Breast epithelium (tissue), 4 donors: ENCODE measurements at regions not wholly inside any gene's neighbourhood (a gene's known extent, or its start where the extent isn't known, plus 50 kb on each side); places are given as distances from the start of the nearest gene placed in this dataset.

Source experiments
- DNase-seq, 2 donors: peaks; one replicate each; pipeline ENCODE4 v3.0.0-alpha.2; 2019; ENCODE audit warnings: low spot score in 2 of 2
- H3K27ac ChIP-seq, 2 donors: fragments of 200-600 bp; sonication (generic) in 1 of 2; one replicate each; pipeline ENCODE4 v1.5.1; 2016 to 2019; ENCODE audit warnings: mild to moderate bottlenecking in 1 of 2
- H3K27me3 ChIP-seq, 2 donors: fragments of 200-600 bp; sonication (generic) in 1 of 2; one replicate each; pipeline versions ENCODE4 v1.5.1 to v1.6.0; 2017 to 2019; ENCODE audit warnings: control low read depth in 1 of 2, mild to moderate bottlenecking in 1 of 2
- H3K36me3 ChIP-seq: fragments of 200-600 bp; one replicate; pipeline ENCODE4 v1.5.1; 2019
- H3K4me1 ChIP-seq, 2 donors: fragments of 200-600 bp; sonication (generic); one replicate each; pipeline ENCODE4 v1.5.1; 2016 to 2019; ENCODE audit warnings: control low read depth in 1 of 2
- H3K4me3 ChIP-seq, 3 donors: fragments of 200-600 bp; sonication (generic); 1 replicate in 2 of 3; 2 replicates in 1 of 3; pipeline ENCODE4 v1.5.1; 2016 to 2019; ENCODE audit warnings: mild to moderate bottlenecking in 3 of 3, moderate library complexity in 2 of 3
- H3K9me3 ChIP-seq, 2 donors: fragments of 200-600 bp; sonication (generic) in 1 of 2; one replicate each; pipeline ENCODE4 v1.5.1; 2016 to 2019; ENCODE audit warnings: control low read depth in 1 of 2
- CTCF ChIP-seq, 3 donors: fragments of 450-650 bp; IDR thresholded peaks; one replicate each; pipeline ENCODE4 v1.5.1; 2016 to 2017; ENCODE audit warnings: antibody characterized with exemption in 3 of 3, mild to moderate bottlenecking in 3 of 3, moderate library complexity in 3 of 3
- POLR2A ChIP-seq: fragments of 450-650 bp; IDR thresholded peaks from one replicate; pipeline ENCODE4 v1.6.1; 2016; ENCODE audit warnings: antibody characterized with exemption, mild to moderate bottlenecking, moderate library complexity
- POLR2AphosphoS5 ChIP-seq, 3 donors: sonication (generic); formaldehyde crosslinking; IDR thresholded peaks; one replicate each; pipeline ENCODE4 v1.6.1; 2017; ENCODE audit warnings: antibody characterized with exemption in 3 of 3
- intact Hi-C: fragments of 100-400 bp; cut with DNase I; formaldehyde crosslinking; loops from one replicate; pipeline ENCODE4 v1.15.1; 2023; ENCODE audit warnings: low total_unique reads

GRCh38 chr14:84809158-84809557, 720.8 kb upstream of the FLRT2 start:
- Histone ChIP-seq H3K27me3 (no peaks in the 10 kb centered on the region), H3K4me1 (no peaks in the 10 kb centered on the region), H3K4me3 (no peak overlapping the region), H3K27ac (no peak overlapping the region), H3K9me3 (no peaks in the 10 kb centered on the region), H3K36me3 (no peaks in the 10 kb centered on the region)
- TF ChIP-seq POLR2AphosphoS5 (IDR thresholded peaks at IDR 0.05), result no peak
- no peak for TF ChIP-seq CTCF (IDR thresholded peaks at IDR 0.05)
- DNase-seq, result no peak
- intact Hi-C loops, result no loop called here

GRCh38 chr14:84814391-84814790, 715.6 kb upstream of the FLRT2 start:
- no peaks in the 10 kb centered on the region for H3K4me1 ChIP-seq
- TF ChIP-seq POLR2A, result no peak
- no peak for TF ChIP-seq CTCF (IDR thresholded peaks at IDR 0.05)
- no peak for TF ChIP-seq POLR2AphosphoS5 (IDR thresholded peaks at IDR 0.05)
- H3K27ac ChIP-seq, result no peak overlapping the region
- H3K27me3 ChIP-seq, result no peaks in the 10 kb centered on the region
- H3K9me3 ChIP-seq, result no peaks in the 10 kb centered on the region
- intact Hi-C loops, result no loop called here
- no peaks in the 10 kb centered on the region for H3K36me3 ChIP-seq
- H3K4me3 ChIP-seq, result no peak overlapping the region
- DNase-seq, result no peak

- DNase-seq, result no peak
- Histone ChIP-seq H3K36me3 (no peaks in the 10 kb centered on the region), H3K27ac (no peak overlapping the region), H3K4me3 (no peak overlapping the region), H3K9me3 (no peaks in the 10 kb centered on the region), H3K4me1 (no peaks in the 10 kb centered on the region), H3K27me3 (no peaks in the 10 kb centered on the region)
- intact Hi-C loops, result no loop called here
- no peak for TF ChIP-seq CTCF (IDR thresholded peaks at IDR 0.05)
- no peak for TF ChIP-seq POLR2A
- no peak for TF ChIP-seq POLR2AphosphoS5 (IDR thresholded peaks at IDR 0.05)
Measured at GRCh38 chr14:84819528-84819927, 710.4 kb upstream of the FLRT2 start.

- intact Hi-C loops, result no loop called here
- Histone ChIP-seq H3K27ac (no peak overlapping the region), H3K4me3 (no peak overlapping the region), H3K27me3 (no peaks in the 10 kb centered on the region), H3K4me1 (no peaks in the 10 kb centered on the region), H3K36me3 (no peaks in the 10 kb centered on the region), H3K9me3 (no peaks in the 10 kb centered on the region)
- no peak for TF ChIP-seq POLR2AphosphoS5 (IDR thresholded peaks at IDR 0.05)
- TF ChIP-seq POLR2A, result no peak
- no peak for TF ChIP-seq CTCF (IDR thresholded peaks at IDR 0.05)
- no peak for DNase-seq
Measured at GRCh38 chr14:84825481-84826251, 704.3 kb upstream of the FLRT2 start.

GRCh38 chr14:84826294-84826693, 703.6 kb upstream of the FLRT2 start:
- Histone ChIP-seq H3K9me3 (no peaks in the 10 kb centered on the region), H3K4me3 (no peak overlapping the region), H3K36me3 (no peaks in the 10 kb centered on the region), H3K27ac (no peak overlapping the region), H3K4me1 (no peaks in the 10 kb centered on the region), H3K27me3 (no peaks in the 10 kb centered on the region)
- no peak for TF ChIP-seq POLR2A
- TF ChIP-seq POLR2AphosphoS5 (IDR thresholded peaks at IDR 0.05), result no peak
- TF ChIP-seq CTCF (IDR thresholded peaks at IDR 0.05), result no peak
- intact Hi-C loops, result no loop called here
- no peak for DNase-seq
